ENCODE measurements at regions not wholly inside any gene's neighbourhood (a gene's known extent, or its start where the extent isn't known, plus 50 kb on each side); places are given as distances from the start of the nearest gene placed in this dataset.

DNA sequence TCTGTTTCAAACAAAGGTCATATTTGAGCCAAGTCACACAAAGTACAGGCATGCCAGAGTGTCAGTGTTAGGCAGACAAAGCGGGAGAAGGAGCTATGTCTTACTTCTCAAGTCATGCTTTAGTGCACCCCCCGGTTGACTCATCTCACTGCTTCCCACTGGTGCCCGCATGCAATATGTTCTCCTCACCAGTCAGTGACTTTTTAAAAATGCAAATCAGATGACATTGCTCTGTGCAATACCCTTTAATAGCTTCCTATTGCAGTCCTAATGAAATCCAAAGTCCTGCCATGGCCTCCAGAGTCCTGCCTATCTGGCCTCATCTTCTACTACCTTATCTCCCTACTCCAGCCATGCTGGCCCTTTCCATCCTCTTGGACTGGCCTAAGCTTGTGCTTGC lies 429.1 kb downstream of the ACTR3B start:
- intact Hi-C loops (cut with micrococcal nuclease), result no loop called here
- DNase-seq, result no peak

DNA sequence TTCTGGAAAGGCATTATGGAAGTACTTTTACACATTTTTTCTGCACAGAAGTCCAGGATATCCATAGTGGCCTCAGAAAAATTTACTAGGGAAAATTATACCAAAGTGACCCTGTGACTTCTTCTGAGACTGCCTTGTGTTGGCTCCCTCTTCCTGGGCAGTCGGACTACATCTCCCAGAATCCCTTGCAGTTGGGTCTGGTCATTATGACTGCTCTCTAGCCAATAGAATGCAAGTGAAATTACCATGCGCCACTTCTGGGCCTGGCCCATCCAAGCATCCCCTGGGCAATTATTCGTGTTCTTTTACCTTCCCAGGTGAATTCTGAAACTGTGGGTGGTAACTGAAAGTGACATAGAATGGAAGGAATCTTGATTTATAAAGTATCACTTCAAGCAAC lies 430.9 kb downstream of the ACTR3B start:
- TF ChIP-seq, protein P1, sequence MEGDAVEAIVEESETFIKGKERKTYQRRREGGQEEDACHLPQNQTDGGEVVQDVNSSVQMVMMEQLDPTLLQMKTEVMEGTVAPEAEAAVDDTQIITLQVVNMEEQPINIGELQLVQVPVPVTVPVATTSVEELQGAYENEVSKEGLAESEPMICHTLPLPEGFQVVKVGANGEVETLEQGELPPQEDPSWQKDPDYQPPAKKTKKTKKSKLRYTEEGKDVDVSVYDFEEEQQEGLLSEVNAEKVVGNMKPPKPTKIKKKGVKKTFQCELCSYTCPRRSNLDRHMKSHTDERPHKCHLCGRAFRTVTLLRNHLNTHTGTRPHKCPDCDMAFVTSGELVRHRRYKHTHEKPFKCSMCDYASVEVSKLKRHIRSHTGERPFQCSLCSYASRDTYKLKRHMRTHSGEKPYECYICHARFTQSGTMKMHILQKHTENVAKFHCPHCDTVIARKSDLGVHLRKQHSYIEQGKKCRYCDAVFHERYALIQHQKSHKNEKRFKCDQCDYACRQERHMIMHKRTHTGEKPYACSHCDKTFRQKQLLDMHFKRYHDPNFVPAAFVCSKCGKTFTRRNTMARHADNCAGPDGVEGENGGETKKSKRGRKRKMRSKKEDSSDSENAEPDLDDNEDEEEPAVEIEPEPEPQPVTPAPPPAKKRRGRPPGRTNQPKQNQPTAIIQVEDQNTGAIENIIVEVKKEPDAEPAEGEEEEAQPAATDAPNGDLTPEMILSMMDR (IDR thresholded peaks at IDR 0.05; ENCODE audit: borderline replicate concordance), result no peak
- Histone ChIP-seq H3K36me3 (no peaks in the 10 kb centered on the region), H3K4me1 (no peaks in the 10 kb centered on the region), H3K27ac (replicated peaks) (no peak overlapping the region), H3K27me3 (ENCODE audit: low read depth) (peaks cover 23% of the 10 kb centered on the region), H3K4me3 (no peak overlapping the region), H3K9me3 (replicated peaks) (no peaks in the 10 kb centered on the region)
- DNase-seq, result no peak
- intact Hi-C loops (cut with micrococcal nuclease), result no loop called here

More for the DNA sequence above, 429.1 kb downstream of the ACTR3B start:
- H3K4me1 ChIP-seq, result no peaks in the 10 kb centered on the region
- H3K27me3 ChIP-seq (ENCODE audit: low read depth), result peaks cover 23% of the 10 kb centered on the region
- H3K4me3 ChIP-seq, result no peak overlapping the region
- H3K9me3 ChIP-seq (replicated peaks), result no peaks in the 10 kb centered on the region
- TF ChIP-seq, protein P1 (IDR thresholded peaks at IDR 0.05; ENCODE audit: borderline replicate concordance), result no peak
- H3K27ac ChIP-seq (replicated peaks), result no peak overlapping the region
- H3K36me3 ChIP-seq, result no peaks in the 10 kb centered on the region

DNA sequence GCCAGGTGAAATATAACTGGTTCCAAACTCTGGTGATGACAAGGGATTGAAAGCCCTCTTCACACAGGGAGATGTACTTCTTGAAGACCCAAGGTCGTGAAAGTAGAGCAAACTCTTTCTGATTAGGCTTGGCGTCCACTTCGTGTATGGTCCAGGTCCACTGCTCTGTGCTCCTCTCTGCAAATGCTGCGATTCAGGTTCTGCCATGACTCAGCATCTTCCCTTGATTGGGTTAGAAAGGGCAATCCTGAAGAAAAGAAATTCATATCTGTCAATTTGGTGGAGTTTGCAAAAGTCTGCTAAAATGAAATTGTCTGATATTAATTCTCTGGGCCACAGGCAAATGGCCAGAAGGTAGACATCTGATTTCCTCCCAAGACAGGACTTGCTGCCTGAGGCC lies 431.4 kb downstream of the ACTR3B start:
- no peak for DNase-seq
- peaks cover 23% of the 10 kb centered on the region for H3K27me3 ChIP-seq (ENCODE audit: low read depth)
- no peak overlapping the region for H3K4me3 ChIP-seq
- TF ChIP-seq, protein P1 (IDR thresholded peaks at IDR 0.05; ENCODE audit: borderline replicate concordance), result no peak
- no peaks in the 10 kb centered on the region for H3K4me1 ChIP-seq
- H3K36me3 ChIP-seq, result no peaks in the 10 kb centered on the region
- H3K27ac ChIP-seq (replicated peaks), result no peak overlapping the region
- H3K9me3 ChIP-seq (replicated peaks), result no peaks in the 10 kb centered on the region
- intact Hi-C loops (cut with micrococcal nuclease), result no loop called here

- H3K27ac ChIP-seq (replicated peaks), result no peak overlapping the region
Measured at GRCh38 chr7:153193144-153193595, 433.6 kb downstream of the ACTR3B start.

GRCh38 chr7:153217032-153217431 lies 457.5 kb downstream of the ACTR3B start:
- intact Hi-C loops (cut with micrococcal nuclease), result no loop called here
- Histone ChIP-seq H3K36me3 (no peaks in the 10 kb centered on the region), H3K27ac (replicated peaks) (no peak overlapping the region), H3K27me3 (ENCODE audit: low read depth) (peaks cover 17% of the 10 kb centered on the region), H3K4me3 (no peak overlapping the region), H3K9me3 (replicated peaks) (peaks cover 28% of the 10 kb centered on the region), H3K4me1 (no peaks in the 10 kb centered on the region)
- TF ChIP-seq, protein P1 (IDR thresholded peaks at IDR 0.05; ENCODE audit: borderline replicate concordance), result no peak
- no peak for DNase-seq

More at GRCh38 chr7:153193144-153193595, 433.6 kb downstream of the ACTR3B start:
- Histone ChIP-seq H3K27me3 (ENCODE audit: low read depth) (peaks cover 23% of the 10 kb centered on the region), H3K4me1 (no peaks in the 10 kb centered on the region), H3K9me3 (replicated peaks) (no peaks in the 10 kb centered on the region), H3K4me3 (no peak overlapping the region), H3K36me3 (no peaks in the 10 kb centered on the region)
- TF ChIP-seq, protein P1 (IDR thresholded peaks at IDR 0.05; ENCODE audit: borderline replicate concordance), result peak; percentile 68
- no peak for DNase-seq
- intact Hi-C loops (cut with micrococcal nuclease), result no loop called here
